Lower leg skin (tissue), 4 donors: ENCODE measurements at regions not wholly inside any gene's neighbourhood (a gene's known extent, or its start where the extent isn't known, plus 50 kb on each side); places are given as distances from the start of the nearest gene placed in this dataset.

Experiments used
- DNase-seq, 2 donors: peaks; one replicate each; pipeline ENCODE4 v3.0.0-alpha.2; 2019; ENCODE audit warnings: low spot score in 2 of 2
- H3K4me3 ChIP-seq: fragments of 200-600 bp; sonication (generic); 2 replicates; pipeline ENCODE4 v1.5.1; 2017; ENCODE audit warnings: mild to moderate bottlenecking, low read depth; ENCODE audit not compliant: poor library complexity, severe bottlenecking
- CTCF ChIP-seq, 3 donors: fragments of 450-650 bp; IDR thresholded peaks; one replicate each; pipeline ENCODE4 v1.5.1; 2016; ENCODE audit warnings: antibody characterized with exemption in 3 of 3, mild to moderate bottlenecking in 3 of 3, moderate library complexity in 2 of 3
- POLR2A ChIP-seq, 2 donors: fragments of 450-650 bp; IDR thresholded peaks; one replicate each; pipeline ENCODE4 v1.6.1; 2016 to 2017; ENCODE audit warnings: antibody characterized with exemption in 2 of 2, mild to moderate bottlenecking in 1 of 2, moderate library complexity in 1 of 2
- WGBS, 2 donors: methylation state at CpG; one replicate each; pipeline ENCODE4 v1.1.5; 2018; 5-methylcytosine and 5-hydroxymethylcytosine counted together
- intact Hi-C: fragments of 100-400 bp; cut with DNase I; formaldehyde crosslinking; loops from one replicate; pipeline ENCODE4 v1.15.0; 2023; ENCODE audit warnings: low total_unique reads

- H3K4me3 ChIP-seq: no peak overlapping the region
- no peak for DNase-seq
- 52 to 60% methylated on average over 4 of the region's 4 CpGs for WGBS, 2 donors
- TF ChIP-seq CTCF (IDR thresholded peaks at IDR 0.05) (no peak), POLR2A (IDR thresholded peaks at IDR 0.05) (no peak)
- intact Hi-C loops: no loop called here
Measured at GRCh38 chr14:56487090-56487667, 92.4 kb upstream of the TMEM260 start.

GRCh38 chr14:56487761-56488160 lies 91.8 kb upstream of the TMEM260 start:
- TF ChIP-seq POLR2A (IDR thresholded peaks at IDR 0.05) (no peak), CTCF (IDR thresholded peaks at IDR 0.05) (no peak)
- no peak for DNase-seq
- intact Hi-C loops: no loop called here
- WGBS, 2 donors: 25 to 42% methylated on average over 1 of the region's 1 CpG
- H3K4me3 ChIP-seq: no peak overlapping the region

- intact Hi-C loops: no loop called here
- H3K4me3 ChIP-seq: no peak overlapping the region
- DNase-seq: no peak
- WGBS, 2 donors: 63 to 69% methylated on average over 1 of the region's 1 CpG
- TF ChIP-seq CTCF (IDR thresholded peaks at IDR 0.05): no peak
- no peak for TF ChIP-seq POLR2A (IDR thresholded peaks at IDR 0.05)
Measured at GRCh38 chr14:56488306-56488705, 91.3 kb upstream of the TMEM260 start.

- no peak overlapping the region for H3K4me3 ChIP-seq
- intact Hi-C loops: no loop called here
- DNase-seq: no peak
- WGBS, 2 donors: 10 to 12% methylated on average over 3 of the region's 3 CpGs
- TF ChIP-seq CTCF (IDR thresholded peaks at IDR 0.05) (no peak), POLR2A (IDR thresholded peaks at IDR 0.05) (no peak)
Measured at GRCh38 chr14:56490379-56490778, 89.2 kb upstream of the TMEM260 start.

- H3K4me3 ChIP-seq: no peak overlapping the region
- TF ChIP-seq POLR2A (IDR thresholded peaks at IDR 0.05) (no peak), CTCF (IDR thresholded peaks at IDR 0.05) (no peak)
- WGBS, 2 donors: 36 to 38% methylated on average over 10 of the region's 10 CpGs
- intact Hi-C loops: no loop called here
- DNase-seq: no peak
Measured at GRCh38 chr14:56491299-56492285, 88.0 kb upstream of the TMEM260 start.
